ENCODE measurements at regions not wholly inside any gene's neighbourhood (a gene's known extent, or its start where the extent isn't known, plus 50 kb on each side); places are given as distances from the start of the nearest gene placed in this dataset.

DNA sequence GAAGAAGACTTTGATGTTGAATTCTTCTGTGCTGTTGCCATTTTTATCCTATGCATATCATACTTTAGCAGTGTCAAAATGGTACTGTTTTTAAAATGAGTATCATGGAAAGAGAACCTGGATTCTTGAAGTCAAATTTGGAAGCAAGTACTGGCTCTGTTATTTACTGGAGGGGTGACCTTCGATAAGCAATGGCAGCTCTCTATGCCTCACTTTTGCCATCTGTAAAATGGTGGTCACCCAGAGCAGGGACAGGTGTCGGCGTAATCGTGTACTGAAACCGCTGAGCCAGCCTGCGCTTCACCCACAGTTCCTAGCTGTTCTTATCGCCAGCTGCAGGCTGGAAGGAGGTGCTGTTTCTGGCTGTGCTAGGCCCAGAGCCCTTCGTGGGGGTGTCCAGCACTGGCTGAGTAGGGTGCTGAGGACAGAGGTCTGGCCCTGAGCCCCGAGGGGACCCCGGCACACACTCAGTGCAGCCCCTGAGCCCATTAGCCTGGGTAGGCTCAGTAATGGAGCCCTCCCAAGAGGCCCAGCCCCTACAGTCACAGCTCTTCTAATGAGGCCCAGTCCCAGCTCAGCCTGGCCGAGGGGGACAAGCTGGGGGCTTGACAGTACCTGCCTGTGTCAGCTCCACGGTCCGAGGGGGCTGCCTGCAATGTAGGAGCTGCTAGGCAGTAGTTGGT is 183.5 kb downstream of the PHETA1 start:
- no peak overlapping the region for H3K4me3 ChIP-seq (ENCODE audit: low read depth, low read length)
- no peaks in the 10 kb centered on the region for H3K36me3 ChIP-seq (replicated peaks)
- in situ Hi-C loops (cut with HindIII; ENCODE audit: low pct_ligation_motif_present, low sequenced_read_pairs): no loop called here
- H3K27me3 ChIP-seq (replicated peaks): no peaks in the 10 kb centered on the region
- H3K27ac ChIP-seq: no peak overlapping the region
- TF ChIP-seq, protein P1, sequence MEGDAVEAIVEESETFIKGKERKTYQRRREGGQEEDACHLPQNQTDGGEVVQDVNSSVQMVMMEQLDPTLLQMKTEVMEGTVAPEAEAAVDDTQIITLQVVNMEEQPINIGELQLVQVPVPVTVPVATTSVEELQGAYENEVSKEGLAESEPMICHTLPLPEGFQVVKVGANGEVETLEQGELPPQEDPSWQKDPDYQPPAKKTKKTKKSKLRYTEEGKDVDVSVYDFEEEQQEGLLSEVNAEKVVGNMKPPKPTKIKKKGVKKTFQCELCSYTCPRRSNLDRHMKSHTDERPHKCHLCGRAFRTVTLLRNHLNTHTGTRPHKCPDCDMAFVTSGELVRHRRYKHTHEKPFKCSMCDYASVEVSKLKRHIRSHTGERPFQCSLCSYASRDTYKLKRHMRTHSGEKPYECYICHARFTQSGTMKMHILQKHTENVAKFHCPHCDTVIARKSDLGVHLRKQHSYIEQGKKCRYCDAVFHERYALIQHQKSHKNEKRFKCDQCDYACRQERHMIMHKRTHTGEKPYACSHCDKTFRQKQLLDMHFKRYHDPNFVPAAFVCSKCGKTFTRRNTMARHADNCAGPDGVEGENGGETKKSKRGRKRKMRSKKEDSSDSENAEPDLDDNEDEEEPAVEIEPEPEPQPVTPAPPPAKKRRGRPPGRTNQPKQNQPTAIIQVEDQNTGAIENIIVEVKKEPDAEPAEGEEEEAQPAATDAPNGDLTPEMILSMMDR (IDR thresholded peaks at IDR 0.05; ENCODE audit: low read depth, low read length, missing control alignments): no peak
- DNase-seq: no peak

DNA sequence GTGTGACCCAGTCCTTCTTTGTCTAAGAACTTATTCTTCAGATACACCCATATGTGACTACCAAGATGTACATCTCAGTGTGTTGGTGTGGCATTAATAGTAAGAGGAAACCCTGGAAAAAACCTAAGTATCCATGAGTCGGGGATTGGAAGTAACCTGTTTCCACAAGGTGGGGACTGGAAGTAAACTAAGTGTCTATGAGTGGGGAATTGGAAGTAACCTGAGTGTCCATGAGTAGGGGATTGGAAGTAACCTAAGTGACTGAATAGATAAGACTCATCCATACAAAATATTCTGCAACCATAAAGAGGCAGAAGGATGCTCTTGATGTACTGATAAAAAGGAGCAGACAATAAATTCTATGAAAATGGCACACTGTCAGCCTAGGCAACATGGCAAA is 184.7 kb downstream of the PHETA1 start:
- no peak overlapping the region for H3K27ac ChIP-seq
- no peak for DNase-seq
- in situ Hi-C loops (cut with HindIII; ENCODE audit: low pct_ligation_motif_present, low sequenced_read_pairs): no loop called here
- TF ChIP-seq, protein P1 (IDR thresholded peaks at IDR 0.05; ENCODE audit: low read depth, low read length, missing control alignments): no peak
- no peaks in the 10 kb centered on the region for H3K36me3 ChIP-seq (replicated peaks)
- no peak overlapping the region for H3K4me3 ChIP-seq (ENCODE audit: low read depth, low read length)
- H3K27me3 ChIP-seq (replicated peaks): no peaks in the 10 kb centered on the region

GRCh38 chr12:111183094-111183493 is 185.8 kb downstream of the PHETA1 start:
- Histone ChIP-seq H3K27ac (no peak overlapping the region), H3K27me3 (replicated peaks) (no peaks in the 10 kb centered on the region), H3K36me3 (replicated peaks) (no peaks in the 10 kb centered on the region), H3K4me3 (ENCODE audit: low read depth, low read length) (no peak overlapping the region)
- in situ Hi-C loops (cut with HindIII; ENCODE audit: low pct_ligation_motif_present, low sequenced_read_pairs): no loop called here
- DNase-seq: no peak
- TF ChIP-seq, protein P1 (IDR thresholded peaks at IDR 0.05; ENCODE audit: low read depth, low read length, missing control alignments): no peak

GRCh38 chr12:111182382-111182781 is 186.5 kb downstream of the PHETA1 start:
- H3K27ac ChIP-seq: no peak overlapping the region
- no peaks in the 10 kb centered on the region for H3K36me3 ChIP-seq (replicated peaks)
- H3K4me3 ChIP-seq (ENCODE audit: low read depth, low read length): no peak overlapping the region
- TF ChIP-seq, protein P1 (IDR thresholded peaks at IDR 0.05; ENCODE audit: low read depth, low read length, missing control alignments): no peak
- DNase-seq: no peak
- H3K27me3 ChIP-seq (replicated peaks): no peaks in the 10 kb centered on the region
- in situ Hi-C loops (cut with HindIII; ENCODE audit: low pct_ligation_motif_present, low sequenced_read_pairs): no loop called here

- no peak for DNase-seq
- in situ Hi-C loops (cut with HindIII; ENCODE audit: low pct_ligation_motif_present, low sequenced_read_pairs): no loop called here
- Histone ChIP-seq H3K27me3 (replicated peaks) (no peaks in the 10 kb centered on the region), H3K27ac (no peak overlapping the region), H3K36me3 (replicated peaks) (no peaks in the 10 kb centered on the region), H3K4me3 (ENCODE audit: low read depth, low read length) (no peak overlapping the region)
- TF ChIP-seq, protein P1 (IDR thresholded peaks at IDR 0.05; ENCODE audit: low read depth, low read length, missing control alignments): no peak
Observed at GRCh38 chr12:111181143-111181726, 187.7 kb downstream of the PHETA1 start.

Measured in brain microvascular endothelial cell (primary cell).